Left ventricle myocardium inferior (tissue), 1 donor: ENCODE measurements at regions not wholly inside any gene's neighbourhood (a gene's known extent, or its start where the extent isn't known, plus 50 kb on each side); places are given as distances from the start of the nearest gene placed in this dataset.
"Not testable (repeated sequence)": the region's sequence is repeated elsewhere in the genome, so short reads cannot be mapped to it uniquely, and the experiment has no call there.

ENCODE experiments used
- DNase-seq: peaks from one replicate; pipeline ENCODE4 v3.0.0-alpha.2; 2020
- H3K27ac ChIP-seq: fragments of 200-600 bp; replicated peaks from 2 replicates; pipeline ENCODE4 v1.8.0; 2021
- H3K27me3 ChIP-seq: fragments of 200-600 bp; 2 replicates; pipeline ENCODE4 v1.8.0; 2021; ENCODE audit warnings: low read depth
- H3K36me3 ChIP-seq: fragments of 200-600 bp; 2 replicates; pipeline ENCODE4 v1.8.0; 2021
- H3K4me1 ChIP-seq: fragments of 200-600 bp; 2 replicates; pipeline ENCODE4 v1.8.0; 2021
- H3K4me3 ChIP-seq: fragments of 200-600 bp; 2 replicates; pipeline ENCODE4 v1.8.0; 2021; ENCODE audit warnings: mild to moderate bottlenecking, moderate library complexity
- H3K9me3 ChIP-seq: fragments of 200-600 bp; replicated peaks from 2 replicates; pipeline ENCODE4 v1.8.0; 2021
- CTCF ChIP-seq: fragments of 200-600 bp; IDR thresholded peaks from 2 replicates; pipeline ENCODE4 v1.8.0; 2021; ENCODE audit warnings: antibody characterized with exemption, mild to moderate bottlenecking, borderline replicate concordance
- intact Hi-C: fragments of 100-400 bp; cut with micrococcal nuclease; formaldehyde crosslinking; loops from one replicate; pipeline ENCODE4 v1.11.0; 2022
- donor health status: DM: no; HTN: yes; CAD: no; lungs with severe emphysema.

- DNase-seq, result no peak
- H3K9me3 ChIP-seq, result no peaks in the 10 kb centered on the region
- TF ChIP-seq CTCF, result no peak
- peaks cover 91% of the 10 kb centered on the region for H3K4me1 ChIP-seq
- peaks cover 15% of the 10 kb centered on the region for H3K36me3 ChIP-seq
- no peak overlapping the region for H3K27ac ChIP-seq
- H3K4me3 ChIP-seq, result no peak overlapping the region
- H3K27me3 ChIP-seq, result no peaks in the 10 kb centered on the region
- intact Hi-C loops, result no loop called here
These were observed 246.9 kb upstream of the MKLN1 start for GRCh38 chr7:131080754-131081153.

GRCh38 chr7:131081308-131081707 is 246.4 kb upstream of the MKLN1 start:
- Histone ChIP-seq H3K9me3 (no peaks in the 10 kb centered on the region), H3K27ac (no peak overlapping the region), H3K4me1 (peaks cover 90% of the 10 kb centered on the region), H3K36me3 (peaks cover 15% of the 10 kb centered on the region), H3K4me3 (no peak overlapping the region), H3K27me3 (no peaks in the 10 kb centered on the region)
- TF ChIP-seq CTCF, result no peak
- DNase-seq, result no peak
- intact Hi-C loops, result no loop called here

GRCh38 chr7:131083781-131084180 is 243.9 kb upstream of the MKLN1 start:
- Histone ChIP-seq H3K27ac (no peak overlapping the region), H3K27me3 (no peaks in the 10 kb centered on the region), H3K9me3 (no peaks in the 10 kb centered on the region), H3K36me3 (peaks cover 13% of the 10 kb centered on the region), H3K4me1 (peaks cover 91% of the 10 kb centered on the region), H3K4me3 (no peak overlapping the region)
- no peak for DNase-seq
- intact Hi-C loops, result no loop called here
- TF ChIP-seq CTCF, result no peak

GRCh38 chr7:131084336-131084735 is 243.3 kb upstream of the MKLN1 start:
- peaks cover 91% of the 10 kb centered on the region for H3K4me1 ChIP-seq
- H3K36me3 ChIP-seq, DNase-seq, H3K9me3 ChIP-seq, H3K27ac ChIP-seq, intact Hi-C loops, H3K27me3 ChIP-seq, H3K4me3 ChIP-seq: not testable (repeated sequence)

GRCh38 chr7:131087756-131088658 is 239.7 kb upstream of the MKLN1 start:
- Histone ChIP-seq H3K36me3 (peaks cover 10% of the 10 kb centered on the region), H3K27ac (no peak overlapping the region), H3K4me3 (no peak overlapping the region), H3K27me3 (no peaks in the 10 kb centered on the region), H3K9me3 (no peaks in the 10 kb centered on the region), H3K4me1 (peaks cover 97% of the 10 kb centered on the region)
- no peak for DNase-seq
- no peak for TF ChIP-seq CTCF
- intact Hi-C loops, result no loop called here

- no peak for TF ChIP-seq CTCF
- peaks cover 16% of the 10 kb centered on the region for H3K36me3 ChIP-seq
- no peak overlapping the region for H3K27ac ChIP-seq
- no peak for DNase-seq
- peaks cover 95% of the 10 kb centered on the region for H3K4me1 ChIP-seq
- no peaks in the 10 kb centered on the region for H3K27me3 ChIP-seq
- no peaks in the 10 kb centered on the region for H3K9me3 ChIP-seq
- intact Hi-C loops, result no loop called here
- no peak overlapping the region for H3K4me3 ChIP-seq
These were observed 237.5 kb upstream of the MKLN1 start for GRCh38 chr7:131090188-131090587.
